DMS153 treated with DMSO at 0.1 percent for 48 hours (cell line): ENCODE measurements at regions not wholly inside any gene's neighbourhood (a gene's known extent, or its start where the extent isn't known, plus 50 kb on each side); places are given as distances from the start of the nearest gene placed in this dataset.
A peak's percentile ranks its signal among the peaks of the same experiment; 100 is the strongest.

ENCODE experiments used
- DNase-seq: peaks from one replicate; lab custom pipeline; 2025; ENCODE audit not compliant: unreplicated experiment; lab: John Stamatoyannopoulos, UW

DNA sequence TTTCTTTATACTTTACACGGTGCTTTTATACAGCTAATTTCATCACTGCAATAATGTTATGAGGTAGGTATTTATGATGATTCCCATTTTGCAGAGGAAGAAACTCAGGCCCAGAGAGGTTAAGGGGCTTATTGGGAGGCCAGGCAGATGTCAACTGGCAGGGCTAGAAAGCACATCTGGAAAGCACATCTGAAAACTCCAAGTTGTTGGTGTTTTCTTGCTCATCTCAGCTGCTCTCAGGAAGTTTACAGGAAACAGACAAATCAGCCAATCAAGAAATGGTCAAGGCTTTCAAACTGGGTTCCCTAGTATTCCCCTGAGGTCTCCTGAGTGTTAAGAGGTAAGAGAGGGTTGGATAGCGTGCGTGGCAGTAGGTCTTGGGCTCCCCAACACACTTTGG, 124.1 kb upstream of the MED13L start:
- DNase-seq, result no peak

DNA sequence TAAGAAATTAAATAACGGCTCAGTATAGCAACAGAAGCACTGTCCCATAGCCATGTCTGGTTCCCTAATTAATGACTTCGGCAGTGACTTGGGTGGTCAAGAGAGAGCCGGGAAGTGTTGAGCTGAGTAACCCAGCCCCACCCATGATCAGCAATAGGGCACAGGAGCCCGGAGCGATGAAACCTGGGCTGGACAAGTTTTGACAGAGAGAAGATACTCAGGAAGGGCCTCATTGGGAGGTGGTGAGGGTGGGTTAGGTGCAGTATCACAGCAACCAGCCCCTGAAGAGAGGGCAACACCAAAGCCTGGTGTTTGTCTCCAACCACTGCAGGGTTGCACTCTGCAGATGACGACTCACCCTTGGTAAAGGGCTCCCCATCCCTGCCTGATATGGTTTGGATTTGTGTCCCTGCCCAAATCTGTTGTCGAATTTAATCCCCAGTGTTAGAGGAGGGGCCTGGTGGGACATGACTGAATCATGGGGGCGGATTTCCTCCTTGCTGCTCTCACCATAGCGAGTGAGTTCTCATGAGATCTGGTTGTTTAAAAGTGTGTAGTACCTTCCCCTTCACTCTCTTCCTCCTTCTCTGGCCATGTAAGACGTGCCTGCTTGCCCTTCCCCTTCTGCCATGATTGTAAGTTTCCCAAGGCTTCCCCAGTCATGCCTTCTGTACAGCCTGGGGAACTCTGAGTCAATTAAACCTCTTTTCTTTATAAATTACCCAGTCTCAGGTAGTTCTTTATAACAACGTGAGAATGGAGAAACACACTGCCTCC, 124.9 kb upstream of the MED13L start:
- no peak for DNase-seq

GRCh38 chr12:116403546-116403945, 126.1 kb upstream of the MED13L start:
- no peak for DNase-seq

DNA sequence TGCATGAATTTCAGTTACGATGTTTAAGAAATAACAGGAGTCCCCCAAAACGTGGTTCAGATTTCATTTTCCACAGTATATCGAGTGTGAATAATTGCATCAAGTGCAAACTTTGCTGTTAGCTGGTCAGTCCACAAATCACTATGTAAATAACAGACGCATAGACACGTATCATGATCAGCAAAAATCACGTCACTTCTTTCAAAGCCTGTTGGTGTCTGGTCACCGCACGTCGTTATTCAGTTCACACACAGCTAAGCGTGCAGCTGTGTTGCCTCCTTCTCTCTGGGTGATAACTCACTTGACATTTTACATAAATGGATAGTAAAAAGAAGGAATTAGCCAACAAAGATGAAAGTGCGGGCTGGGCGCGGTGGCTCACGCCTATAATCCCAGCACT, 126.8 kb upstream of the MED13L start:
- no peak for DNase-seq

DNA sequence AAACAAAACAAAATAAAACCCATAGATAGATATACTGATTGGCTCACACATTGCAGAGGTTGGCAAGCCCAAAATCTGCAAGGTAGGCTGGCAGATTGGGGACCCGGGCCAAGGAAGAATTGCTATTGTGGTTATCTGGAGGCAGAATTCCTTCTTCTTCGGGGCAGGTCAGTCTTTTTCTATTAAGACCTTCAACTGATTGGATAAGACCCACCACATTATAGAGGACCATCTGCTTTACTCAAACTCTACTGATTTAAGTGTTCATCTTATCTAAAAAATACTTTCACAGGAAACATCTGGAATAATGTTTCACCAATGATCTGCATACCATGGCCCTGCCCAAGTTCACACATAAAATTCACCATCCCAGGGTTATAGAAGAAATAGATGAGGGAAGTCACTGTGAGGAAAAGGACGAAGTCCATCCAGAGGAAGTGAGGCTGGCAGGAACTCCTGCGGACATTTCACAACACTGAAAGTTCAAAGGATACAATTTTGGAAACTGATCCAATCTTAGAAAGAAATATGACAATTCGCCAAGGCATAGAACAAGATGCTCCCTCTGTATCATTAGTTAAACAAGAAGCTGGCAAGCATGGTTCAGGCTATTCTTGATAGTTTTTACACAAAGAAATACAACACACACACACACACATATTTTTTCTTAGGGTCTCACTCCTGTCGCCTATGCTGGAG, 127.6 kb upstream of the MED13L start:
- DNase-seq, result no peak

- peak; percentile 9 for DNase-seq
These were observed 129.0 kb upstream of the MED13L start for GRCh38 chr12:116406529-116406928.

DNA sequence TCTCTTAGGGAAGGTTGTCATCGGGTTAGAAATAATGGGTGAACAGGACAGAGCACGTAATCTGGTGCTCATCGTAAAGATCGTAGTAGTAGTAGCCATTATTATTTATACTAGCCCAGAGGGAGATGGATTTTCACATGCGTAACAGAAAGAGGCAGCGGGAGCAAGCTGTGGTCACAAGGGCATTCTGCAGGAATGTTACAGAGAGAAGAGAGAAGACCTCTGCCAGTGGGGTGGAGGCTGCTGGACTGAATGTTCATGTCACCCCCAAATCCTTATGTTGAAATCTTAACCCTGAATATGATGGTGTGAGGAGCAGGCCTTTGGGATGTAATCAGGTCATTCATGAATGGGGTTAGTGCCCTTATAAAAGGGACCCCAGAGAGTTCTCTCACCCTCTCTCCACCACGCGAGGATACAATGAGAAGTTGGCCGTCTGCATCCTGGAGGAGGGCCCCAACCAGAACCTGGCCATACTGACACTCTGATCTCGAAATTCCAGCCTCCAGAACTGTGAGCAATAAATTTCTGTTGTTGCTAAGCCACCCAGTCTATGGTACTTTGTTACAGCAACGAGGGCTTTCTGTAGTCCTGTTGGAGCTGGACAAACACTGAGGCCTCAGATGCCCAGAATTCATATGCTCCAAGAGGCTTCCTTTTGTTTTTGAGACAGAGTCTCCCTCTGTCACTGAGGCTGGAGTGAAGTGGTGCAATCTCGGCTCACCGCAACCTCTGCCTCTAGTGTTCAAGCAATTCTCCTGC, 131.2 kb upstream of the MED13L start:
- no peak for DNase-seq

DNA sequence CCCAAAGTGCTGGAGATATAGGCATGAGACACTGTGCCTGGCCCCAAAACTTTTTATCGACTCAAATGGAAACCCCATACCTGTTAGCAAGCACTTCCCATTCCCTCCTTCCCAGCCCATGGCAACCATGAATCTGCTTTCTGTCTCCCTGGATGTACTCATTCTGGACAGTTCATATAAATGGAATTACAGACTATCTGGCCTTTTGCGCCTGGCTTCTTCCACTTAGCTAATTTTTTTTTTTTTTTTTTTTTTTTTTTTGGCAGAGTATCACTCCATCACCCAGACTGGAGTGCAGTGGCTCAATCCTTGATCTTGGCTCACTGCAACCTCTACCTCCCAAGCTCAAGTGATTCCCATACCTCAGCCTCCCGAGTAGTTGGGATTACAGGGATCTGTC, 134.5 kb upstream of the MED13L start:
- no peak for DNase-seq

GRCh38 chr12:116414891-116415290, 137.4 kb upstream of the MED13L start:
- DNase-seq, result no peak

GRCh38 chr12:116415408-116416108, 138.1 kb upstream of the MED13L start:
- no peak for DNase-seq

DNA sequence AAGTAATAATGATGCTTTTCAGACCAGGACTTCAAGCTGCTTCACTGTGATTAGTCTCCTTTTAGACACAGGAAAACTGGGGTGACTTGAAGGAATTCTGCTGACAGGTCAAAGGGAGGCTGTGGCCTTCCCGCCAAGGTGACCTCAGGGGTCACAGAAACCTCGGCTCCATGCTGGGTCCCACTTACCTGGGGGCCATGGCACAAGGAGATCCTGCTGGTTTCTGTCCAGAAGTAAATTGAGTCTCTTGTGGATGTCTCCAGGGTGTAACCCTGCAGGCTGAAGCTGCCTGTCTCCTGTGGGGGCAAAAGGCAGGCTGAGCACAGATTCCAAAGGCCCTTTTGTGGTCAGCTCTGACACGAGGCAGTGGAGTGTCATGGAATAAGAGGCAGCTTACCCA, 138.7 kb upstream of the MED13L start:
- no peak for DNase-seq

DNA sequence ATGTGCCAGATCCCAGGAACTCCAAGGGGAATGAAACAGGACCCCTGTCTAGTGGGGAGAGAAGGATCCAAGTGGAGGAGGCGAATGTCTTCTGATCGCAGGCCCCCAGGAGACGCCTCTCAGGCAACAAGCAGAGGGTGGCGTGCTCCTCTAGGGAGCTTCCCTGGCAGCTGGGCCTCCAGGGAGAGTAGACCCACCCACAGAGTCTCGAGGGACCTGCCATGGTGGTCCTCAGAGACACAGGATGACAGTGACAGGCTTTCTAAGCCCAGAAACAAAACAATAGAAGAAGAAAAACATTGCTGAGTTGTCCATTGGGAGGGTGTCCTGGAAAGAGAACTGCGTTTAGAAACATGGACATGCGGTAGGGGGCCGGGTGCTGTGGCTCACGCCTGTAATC, 140.6 kb upstream of the MAP1LC3B2 start:
- no peak for DNase-seq

GRCh38 chr12:116420227-116420880, 138.8 kb upstream of the MAP1LC3B2 start:
- peak; percentile 18 for DNase-seq

DNA sequence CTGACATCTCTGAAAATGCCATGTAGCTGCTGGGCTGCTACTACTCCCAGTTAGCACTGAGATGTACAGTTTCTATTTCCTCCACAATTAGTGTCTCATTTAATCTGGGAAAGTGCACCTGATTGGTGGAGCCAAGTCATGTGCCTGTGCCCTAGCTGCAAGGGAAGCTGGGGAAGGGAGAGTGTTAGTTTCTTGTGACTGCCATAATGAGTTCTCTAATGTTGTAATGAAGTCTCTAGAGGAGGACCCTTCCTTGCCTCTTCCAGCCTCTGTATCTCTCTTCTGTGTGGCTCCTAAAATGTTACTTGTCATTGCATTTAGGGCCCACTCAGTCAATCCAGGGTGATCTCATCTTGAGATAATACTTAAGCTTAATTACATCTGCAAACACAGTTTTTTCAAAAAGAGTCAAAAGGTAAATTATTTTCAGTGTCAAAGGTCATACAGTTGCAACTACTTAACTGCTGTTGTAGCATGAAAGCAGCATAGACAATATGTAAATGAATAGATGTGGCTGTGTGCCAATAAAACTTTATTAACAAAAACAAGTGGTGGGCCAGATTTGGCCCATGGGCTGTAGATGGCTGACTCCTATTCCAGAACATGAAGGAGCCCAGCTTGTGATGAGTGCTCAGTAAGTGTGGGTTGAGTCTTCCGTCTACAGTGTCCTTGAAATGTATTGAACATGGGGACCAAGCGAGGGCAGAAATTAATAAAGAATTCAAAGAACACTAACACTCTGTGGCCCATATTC, 137.2 kb upstream of the MAP1LC3B2 start:
- DNase-seq, result no peak

- no peak for DNase-seq
These were observed 136.1 kb upstream of the MAP1LC3B2 start for GRCh38 chr12:116423094-116423493.

DNA sequence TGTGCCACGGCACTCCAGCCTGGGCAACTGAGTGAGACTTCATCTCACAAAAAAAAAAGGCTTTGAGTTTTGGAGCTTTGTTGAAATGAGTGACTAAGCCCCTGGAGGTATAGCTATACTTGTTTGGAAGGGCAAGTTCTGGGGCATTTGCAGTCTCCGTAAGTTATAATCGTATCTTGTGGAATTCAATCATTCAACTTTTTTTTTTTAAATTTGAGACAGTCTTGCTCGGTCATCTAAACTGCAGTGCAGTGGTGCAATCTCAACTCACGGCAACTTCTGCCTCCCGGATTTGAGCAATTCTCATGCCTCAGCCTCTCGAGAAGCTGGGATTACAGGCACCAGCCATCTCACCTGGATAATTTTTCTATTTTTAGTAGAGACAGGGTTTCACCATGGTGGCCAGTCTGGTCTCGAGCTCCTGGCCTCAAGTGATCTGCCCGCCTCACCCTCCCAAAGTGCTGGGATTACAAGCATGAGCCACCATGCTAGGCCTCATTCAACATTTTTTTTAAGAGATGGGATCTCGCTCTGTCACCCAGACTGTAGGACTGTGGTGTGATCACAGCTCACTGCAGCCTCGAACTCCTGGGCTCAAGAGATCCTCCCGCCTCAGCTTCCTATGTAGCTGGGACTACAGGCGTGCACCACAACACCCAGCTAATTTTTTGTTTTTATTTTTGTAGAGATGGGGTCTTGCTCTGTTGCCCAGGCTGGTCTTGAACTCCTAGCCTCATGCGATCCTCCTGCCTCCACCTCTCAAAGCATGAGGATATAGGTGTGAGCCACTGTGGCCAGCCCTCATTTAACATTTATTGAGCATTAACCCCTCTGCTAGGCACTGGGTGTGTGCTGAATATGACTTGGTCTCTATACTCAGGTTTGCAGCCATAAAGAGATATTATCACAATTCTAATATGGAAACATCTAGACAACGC, 133.7 kb upstream of the MAP1LC3B2 start:
- no peak for DNase-seq

- no peak for DNase-seq
These were observed 132.6 kb upstream of the MAP1LC3B2 start for GRCh38 chr12:116426391-116427136.

DNA sequence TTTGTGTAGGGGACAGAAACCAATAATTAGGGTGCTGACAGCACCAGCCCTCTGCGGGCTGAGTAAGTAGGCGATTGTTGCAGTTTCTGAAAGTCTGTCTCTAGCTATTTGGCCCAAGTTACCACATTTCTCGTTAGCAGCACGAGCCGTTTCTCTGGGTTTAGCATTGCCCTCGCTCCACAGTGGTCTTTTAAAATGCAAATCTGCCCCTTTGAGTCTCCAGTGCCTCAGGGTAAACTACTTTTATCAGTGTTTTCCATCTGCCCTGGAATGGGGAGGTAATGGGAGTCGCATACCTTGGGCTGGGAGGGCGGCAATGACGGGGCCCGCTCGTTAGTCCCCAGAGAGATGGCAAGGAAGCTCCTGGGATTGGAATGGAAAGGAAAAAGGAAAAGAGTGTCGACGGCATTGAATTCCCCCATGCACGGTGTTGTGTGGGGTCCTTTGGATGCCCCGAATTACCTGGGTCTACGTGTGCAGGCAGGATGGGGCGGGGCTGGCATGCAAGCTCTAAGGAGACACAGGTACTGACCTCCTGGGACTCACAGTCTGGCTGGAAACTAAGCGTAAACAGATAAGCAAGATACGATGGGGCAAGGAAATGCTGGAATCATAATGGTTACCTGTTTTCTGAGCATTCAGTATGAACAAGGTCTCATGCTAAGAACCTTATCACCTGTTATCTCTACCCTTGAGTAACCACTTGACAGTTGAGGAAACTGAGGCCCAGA, 131.8 kb upstream of the MAP1LC3B2 start:
- DNase-seq, result no peak
